HEK293T (cell line): ENCODE measurements at regions not wholly inside any gene's neighbourhood (a gene's known extent, or its start where the extent isn't known, plus 50 kb on each side); places are given as distances from the start of the nearest gene placed in this dataset.

Experiments
- CTCF ChIA-PET: fragments of 350-600 bp; formaldehyde crosslinking; extraction: SDS; loops from one replicate; lab custom pipeline; 2021; ENCODE audit warnings: antibody characterized with exemption, inconsistent platforms; lab: Yijun Ruan, JAX
- POLR2A ChIA-PET: fragments of 350-600 bp; formaldehyde crosslinking; extraction: SDS; loops from one replicate; lab custom pipeline; 2020; ENCODE audit warnings: antibody characterized with exemption, inconsistent platforms; lab: Yijun Ruan, JAX
- DNase-seq: peaks from one replicate; pipeline ENCODE4 v3.0.0; 2012; ENCODE audit warnings: mixed read lengths; ENCODE audit errors: extremely low spot score
- ARNT ChIP-seq: fragments of 450-650 bp; IDR thresholded peaks from 2 replicates; pipeline ENCODE4 v1.6.1; 2017; ENCODE audit warnings: mild to moderate bottlenecking
- BHLHE40 ChIP-seq: fragments of 450-650 bp; IDR thresholded peaks from 2 replicates; pipeline ENCODE4 v1.6.1; 2016; ENCODE audit warnings: mild to moderate bottlenecking, moderate library complexity, borderline replicate concordance
- CTBP1 ChIP-seq: fragments of 450-650 bp; IDR thresholded peaks from 2 replicates; pipeline ENCODE4 v1.6.1; 2016; ENCODE audit warnings: borderline replicate concordance
- ELF4 ChIP-seq: fragments of 450-650 bp; IDR thresholded peaks from 2 replicates; pipeline ENCODE4 v1.6.1; 2017; ENCODE audit warnings: antibody characterized with exemption
- FOXA1 ChIP-seq: fragments of 450-650 bp; IDR thresholded peaks from 2 replicates; pipeline ENCODE4 v1.6.1; 2016; ENCODE audit warnings: mild to moderate bottlenecking
- FOXK2 ChIP-seq: fragments of 450-650 bp; IDR thresholded peaks from 2 replicates; pipeline ENCODE4 v1.6.1; 2016; ENCODE audit warnings: mild to moderate bottlenecking
- FOXM1 ChIP-seq: fragments of 450-650 bp; IDR thresholded peaks from 2 replicates; pipeline ENCODE4 v1.6.1; 2017; ENCODE audit warnings: mild to moderate bottlenecking, borderline replicate concordance
- HDGF ChIP-seq: fragments of 450-650 bp; IDR thresholded peaks from 2 replicates; pipeline ENCODE4 v1.6.1; 2017; ENCODE audit warnings: antibody characterized with exemption, borderline replicate concordance
- L3MBTL2 ChIP-seq: fragments of 450-650 bp; conservative IDR thresholded peaks from 2 replicates; pipeline ENCODE4 v1.6.1; 2016; ENCODE audit warnings: mild to moderate bottlenecking
- LEF1 ChIP-seq: fragments of 450-650 bp; IDR thresholded peaks from 2 replicates; pipeline ENCODE4 v1.6.1; 2017; ENCODE audit warnings: mild to moderate bottlenecking, borderline replicate concordance
- NFRKB ChIP-seq: fragments of 450-650 bp; IDR thresholded peaks from 2 replicates; pipeline ENCODE4 v1.6.1; 2016; ENCODE audit warnings: mild to moderate bottlenecking, moderate library complexity
- PKNOX1 ChIP-seq: fragments of 450-650 bp; IDR thresholded peaks from 2 replicates; pipeline ENCODE4 v1.6.1; 2016
- SP1 ChIP-seq: fragments of 450-650 bp; IDR thresholded peaks from 2 replicates; pipeline ENCODE4 v1.6.1; 2017
- SUZ12 ChIP-seq: fragments of 450-650 bp; IDR thresholded peaks from 2 replicates; pipeline ENCODE4 v1.6.1; 2016; ENCODE audit warnings: mild to moderate bottlenecking
- TARDBP ChIP-seq: fragments of 450-650 bp; IDR thresholded peaks from 2 replicates; pipeline ENCODE4 v1.6.1; 2016
- ZNF384 ChIP-seq: fragments of 450-650 bp; IDR thresholded peaks from 2 replicates; pipeline ENCODE4 v1.6.1; 2016

- TF ChIP-seq PKNOX1 (no peak), SP1 (no peak)
- DNase-seq = no peak
- CTCF ChIA-PET = no interaction called here
- POLR2A ChIA-PET = no interaction called here
Observed at GRCh38 chr4:19722404-19722803, 529.3 kb upstream of the SLIT2 start.

GRCh38 chr4:19721587-19721986 lies 530.1 kb upstream of the SLIT2 start:
- CTCF ChIA-PET = no interaction called here
- POLR2A ChIA-PET = no interaction called here
- TF ChIP-seq NFRKB = no peak
- TF ChIP-seq FOXM1 = no peak
- TF ChIP-seq SP1 = no peak
- DNase-seq = no peak

- CTCF ChIA-PET = no interaction called here
Observed at GRCh38 chr4:19720610-19721009, 531.1 kb upstream of the SLIT2 start.

GRCh38 chr4:19720190-19720589 lies 531.5 kb upstream of the SLIT2 start:
- POLR2A ChIA-PET = no interaction called here
- DNase-seq = no peak
- CTCF ChIA-PET = no interaction called here
- TF ChIP-seq FOXM1 (no peak), CTBP1 (no peak), FOXK2 (no peak), HDGF (no peak), SUZ12 (no peak), ELF4 (no peak), FOXA1 (no peak), LEF1 (no peak), TARDBP (no peak), PKNOX1 (no peak), BHLHE40 (no peak), L3MBTL2 (no peak), ARNT (no peak), ZNF384 (no peak)

More at GRCh38 chr4:19720610-19721009, 531.1 kb upstream of the SLIT2 start:
- POLR2A ChIA-PET = no interaction called here
- DNase-seq = no peak
- TF ChIP-seq ELF4 = no peak
- no peak for TF ChIP-seq NFRKB
- no peak for TF ChIP-seq CTBP1
- TF ChIP-seq PKNOX1 = no peak
- no peak for TF ChIP-seq FOXA1
- no peak for TF ChIP-seq LEF1
- no peak for TF ChIP-seq TARDBP
- TF ChIP-seq HDGF = no peak
- TF ChIP-seq FOXM1 = no peak
- no peak for TF ChIP-seq ARNT
- TF ChIP-seq FOXK2 = no peak
- TF ChIP-seq L3MBTL2 = no peak
- TF ChIP-seq BHLHE40 = no peak
- TF ChIP-seq SP1 = no peak
- no peak for TF ChIP-seq ZNF384
- TF ChIP-seq SUZ12 = no peak

GRCh38 chr4:19711871-19712270 lies 539.8 kb upstream of the SLIT2 start:
- POLR2A ChIA-PET = no interaction called here
- TF ChIP-seq TARDBP (no peak), SP1 (no peak), CTBP1 (no peak), HDGF (no peak), ARNT (no peak), ELF4 (no peak), FOXM1 (no peak), FOXA1 (no peak)
- CTCF ChIA-PET = no interaction called here
- no peak for DNase-seq

GRCh38 chr4:19707876-19708275 lies 543.8 kb upstream of the SLIT2 start:
- ChIA-PET POLR2A (no interaction called here), CTCF (interaction anchor here (0.9 kb wide), 1 partner anchor 11 kb away, joined by 3 read pairs; no protein-coding TSS in a partner anchor)
- TF ChIP-seq ZNF384 (no peak), BHLHE40 (no peak), CTBP1 (no peak), PKNOX1 (no peak), LEF1 (no peak), ARNT (no peak), L3MBTL2 (no peak), NFRKB (no peak), SUZ12 (no peak)
- DNase-seq = no peak

- ChIA-PET CTCF (no interaction called here), POLR2A (no interaction called here)
- no peak for DNase-seq
- TF ChIP-seq SUZ12 = no peak
- TF ChIP-seq FOXK2 = no peak
- TF ChIP-seq TARDBP = no peak
- no peak for TF ChIP-seq ELF4
- no peak for TF ChIP-seq ARNT
- no peak for TF ChIP-seq L3MBTL2
- TF ChIP-seq LEF1 = no peak
- no peak for TF ChIP-seq PKNOX1
- TF ChIP-seq FOXM1 = no peak
- TF ChIP-seq NFRKB = no peak
- TF ChIP-seq ZNF384 = no peak
- TF ChIP-seq BHLHE40 = no peak
- TF ChIP-seq CTBP1 = no peak
- no peak for TF ChIP-seq HDGF
- no peak for TF ChIP-seq SP1
- TF ChIP-seq FOXA1 = no peak
Observed at GRCh38 chr4:19703391-19703790, 548.3 kb upstream of the SLIT2 start.
